Omental fat pad (tissue), 3 donors: ENCODE measurements at regions not wholly inside any gene's neighbourhood (a gene's known extent, or its start where the extent isn't known, plus 50 kb on each side); places are given as distances from the start of the nearest gene placed in this dataset.

Experiments
- ATAC-seq: fragments of 150-250 bp; one replicate; pipeline ENCODE4 v1.9.1; 2016; ENCODE audit warnings: mild to moderate bottlenecking, moderate library complexity; ENCODE audit not compliant: low FRiP score
- DNase-seq: peaks from one replicate; pipeline ENCODE4 v3.0.0-alpha.2; 2019; ENCODE audit warnings: low spot score
- TF ChIP-seq, protein P1 (sequence below), 3 donors: fragments of 450-650 bp; IDR thresholded peaks; one replicate each; pipeline ENCODE4 v1.5.1; 2016 to 2017; ENCODE audit warnings: antibody characterized with exemption in 3 of 3, mild to moderate bottlenecking in 3 of 3, moderate library complexity in 2 of 3

DNA sequence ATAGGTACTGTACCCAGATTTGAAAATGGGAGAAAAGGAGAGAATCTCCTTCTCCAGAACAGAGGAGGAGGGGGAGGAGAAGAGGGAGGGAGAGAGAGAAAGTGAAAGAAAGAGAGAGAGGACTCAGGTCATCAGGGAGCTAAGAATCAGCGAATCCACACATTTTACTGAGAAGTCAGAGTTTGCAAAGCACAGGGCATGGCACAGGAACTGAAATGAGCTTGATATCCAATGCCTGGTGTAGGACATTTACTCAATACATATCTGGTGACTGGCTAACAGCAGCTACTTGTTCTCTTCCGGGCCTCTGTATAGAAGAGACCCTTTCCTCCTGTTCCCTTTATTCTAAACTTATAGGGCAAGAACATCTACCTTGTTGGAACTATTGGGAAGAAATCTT lies 375.1 kb downstream of the KLF5 start:
- no peak for ATAC-seq
- TF ChIP-seq, protein P1, sequence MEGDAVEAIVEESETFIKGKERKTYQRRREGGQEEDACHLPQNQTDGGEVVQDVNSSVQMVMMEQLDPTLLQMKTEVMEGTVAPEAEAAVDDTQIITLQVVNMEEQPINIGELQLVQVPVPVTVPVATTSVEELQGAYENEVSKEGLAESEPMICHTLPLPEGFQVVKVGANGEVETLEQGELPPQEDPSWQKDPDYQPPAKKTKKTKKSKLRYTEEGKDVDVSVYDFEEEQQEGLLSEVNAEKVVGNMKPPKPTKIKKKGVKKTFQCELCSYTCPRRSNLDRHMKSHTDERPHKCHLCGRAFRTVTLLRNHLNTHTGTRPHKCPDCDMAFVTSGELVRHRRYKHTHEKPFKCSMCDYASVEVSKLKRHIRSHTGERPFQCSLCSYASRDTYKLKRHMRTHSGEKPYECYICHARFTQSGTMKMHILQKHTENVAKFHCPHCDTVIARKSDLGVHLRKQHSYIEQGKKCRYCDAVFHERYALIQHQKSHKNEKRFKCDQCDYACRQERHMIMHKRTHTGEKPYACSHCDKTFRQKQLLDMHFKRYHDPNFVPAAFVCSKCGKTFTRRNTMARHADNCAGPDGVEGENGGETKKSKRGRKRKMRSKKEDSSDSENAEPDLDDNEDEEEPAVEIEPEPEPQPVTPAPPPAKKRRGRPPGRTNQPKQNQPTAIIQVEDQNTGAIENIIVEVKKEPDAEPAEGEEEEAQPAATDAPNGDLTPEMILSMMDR (IDR thresholded peaks at IDR 0.05): no peak

DNA sequence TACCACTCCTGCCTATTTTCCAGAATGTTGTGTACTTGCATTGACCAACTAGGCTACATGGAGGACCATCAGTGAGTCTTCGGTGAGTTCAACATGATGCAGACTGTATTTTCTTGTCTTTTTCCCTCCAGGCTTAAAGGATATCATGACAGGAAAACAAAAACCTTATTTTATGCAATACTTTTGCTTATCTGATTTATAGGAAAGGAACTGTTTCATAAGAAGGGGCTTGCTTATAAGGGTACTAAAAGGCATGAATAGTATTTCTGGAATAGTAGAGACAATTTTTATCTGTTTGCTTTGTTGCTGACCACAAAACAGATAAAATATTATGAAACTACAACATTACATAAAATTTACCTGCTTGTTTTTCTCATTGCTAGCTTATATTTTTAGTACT lies 374.7 kb downstream of the KLF5 start:
- DNase-seq (no peak), ATAC-seq (no peak)
- TF ChIP-seq, protein P1 (IDR thresholded peaks at IDR 0.05): no peak

More for the DNA sequence above, 375.1 kb downstream of the KLF5 start:
- no peak for DNase-seq

DNA sequence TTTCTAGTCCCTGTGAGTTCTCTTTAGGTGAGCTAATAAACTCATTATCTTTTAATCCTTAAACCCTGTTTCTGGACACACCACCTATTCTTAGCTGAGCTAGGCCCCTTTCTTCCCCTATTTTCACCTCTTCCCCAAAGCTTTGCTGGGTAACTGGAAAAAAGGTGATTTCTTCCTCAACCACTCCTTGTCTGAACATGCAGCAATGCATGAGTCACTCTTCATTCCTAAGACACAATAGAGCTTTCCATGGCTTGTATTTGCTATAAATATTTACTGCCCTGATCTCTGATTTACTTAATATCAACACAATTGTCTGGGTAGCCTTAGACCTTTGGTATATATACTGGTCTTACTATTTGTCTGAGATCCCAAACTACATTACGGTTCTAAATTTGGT lies 370.9 kb downstream of the KLF5 start:
- ATAC-seq: no peak
- DNase-seq: no peak
- TF ChIP-seq, protein P1 (IDR thresholded peaks at IDR 0.05): no peak

DNA sequence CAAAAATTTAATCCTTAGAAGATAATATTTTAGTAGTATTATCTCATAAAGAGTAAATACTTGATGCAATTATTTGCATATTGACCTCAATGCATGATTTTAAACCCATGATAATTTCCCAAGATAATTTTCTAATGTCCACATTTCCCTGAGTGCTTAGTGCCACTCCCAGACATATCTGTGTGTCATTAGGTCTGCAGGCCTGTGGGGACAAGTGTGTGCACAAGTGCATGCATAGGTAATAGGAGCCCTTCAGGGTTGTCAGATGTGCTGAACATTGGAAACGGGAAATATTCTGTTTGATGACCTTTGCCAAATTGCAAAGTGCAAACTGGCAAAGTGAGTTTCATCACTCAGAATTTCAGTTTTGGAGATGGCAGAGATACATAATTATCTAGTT lies 369.9 kb downstream of the KLF5 start:
- DNase-seq: no peak
- no peak for ATAC-seq
- TF ChIP-seq, protein P1 (IDR thresholded peaks at IDR 0.05): no peak

DNA sequence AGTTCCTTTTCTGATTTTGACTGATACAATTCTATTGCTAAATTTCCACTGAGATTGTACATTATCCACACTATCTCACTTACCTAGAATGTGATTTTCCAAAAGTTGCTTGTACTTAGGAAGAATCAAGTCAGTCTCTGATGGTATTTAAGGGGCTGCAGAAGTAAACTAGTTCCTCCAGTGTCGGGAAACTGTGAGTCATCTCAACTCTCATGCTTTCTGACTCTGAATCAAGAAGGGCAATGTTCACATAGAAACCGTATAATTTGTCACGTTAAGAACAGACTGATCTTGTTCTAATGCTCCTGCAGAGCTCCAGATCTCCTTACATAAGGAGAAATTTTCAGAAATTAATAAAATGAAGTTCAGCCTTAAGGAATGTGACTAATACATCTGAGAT lies 369.3 kb downstream of the KLF5 start:
- TF ChIP-seq, protein P1 (IDR thresholded peaks at IDR 0.05): no peak

DNA sequence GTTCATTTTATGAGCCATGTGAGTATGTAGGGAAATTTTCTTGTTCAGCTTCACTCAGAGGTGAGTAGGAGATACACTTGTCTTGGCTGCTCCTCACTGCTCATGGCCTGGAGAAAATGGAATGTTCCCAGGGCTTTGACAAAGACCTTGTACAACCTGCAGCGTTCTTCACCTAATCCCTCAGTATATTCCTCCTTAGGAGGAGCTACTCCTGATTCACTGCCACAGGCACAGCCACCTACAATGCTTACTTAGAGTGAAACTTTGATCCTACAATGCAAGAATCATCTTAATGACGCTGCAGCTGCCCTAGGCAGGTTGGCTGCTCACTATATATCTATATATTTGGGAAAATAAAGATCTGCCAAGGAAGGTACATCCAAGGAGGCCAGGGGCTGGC lies 364.2 kb downstream of the KLF5 start:
- ATAC-seq (no peak), DNase-seq (no peak)
- TF ChIP-seq, protein P1 (IDR thresholded peaks at IDR 0.05): no peak

More for the DNA sequence above, 369.3 kb downstream of the KLF5 start:
- DNase-seq (no peak), ATAC-seq (peak; percentile 37)

DNA sequence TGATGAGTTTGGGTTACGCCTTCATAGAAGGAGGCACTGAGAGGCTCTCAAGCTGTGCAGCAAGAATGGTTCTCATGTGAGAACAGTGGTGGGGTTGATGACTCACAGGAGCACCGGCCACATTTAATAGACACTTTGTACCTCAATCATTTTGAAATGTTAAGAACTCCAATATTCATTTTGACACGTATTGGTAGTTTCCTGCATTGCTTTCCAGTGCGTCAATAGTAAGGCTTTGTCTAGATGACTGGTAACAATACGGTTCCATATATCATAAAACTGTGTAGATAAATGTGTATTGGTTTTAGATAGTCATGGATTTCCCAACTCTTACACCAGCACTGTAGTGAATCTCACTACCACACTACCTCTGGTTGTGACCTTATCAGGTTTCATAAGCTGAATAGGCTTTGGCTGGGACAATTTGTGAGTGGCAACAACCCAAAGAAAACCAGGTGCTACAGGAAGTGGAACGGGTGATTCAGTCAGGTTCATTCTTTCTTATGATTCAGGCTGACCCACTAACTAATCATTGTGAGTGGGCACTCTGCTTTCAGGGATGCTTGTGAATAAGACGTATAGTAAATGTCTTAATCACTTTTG lies 362.6 kb downstream of the KLF5 start:
- ATAC-seq: no peak
- TF ChIP-seq, protein P1 (IDR thresholded peaks at IDR 0.05): no peak
- DNase-seq: no peak
